PC-3 (cell line): ENCODE measurements at regions not wholly inside any gene's neighbourhood (a gene's known extent, or its start where the extent isn't known, plus 50 kb on each side); places are given as distances from the start of the nearest gene placed in this dataset.

Experiments
- EZH2 ChIP-seq: fragments of 300-600 bp; sonication (generic); IDR thresholded peaks from one replicate; pipeline ENCODE4 v1.6.1; 2017; ENCODE audit warnings: antibody characterized with exemption, mild to moderate bottlenecking, low read length; ENCODE audit not compliant: unreplicated experiment
- EZH2phosphoT487 ChIP-seq: fragments of 300-600 bp; sonication (generic); IDR thresholded peaks from 2 replicates; pipeline ENCODE4 v1.6.1; 2018; ENCODE audit warnings: mild to moderate bottlenecking, antibody characterized with exemption, low read length, borderline replicate concordance
- TF ChIP-seq, protein P1 (sequence below): fragments of 300-600 bp; sonication (generic); conservative IDR thresholded peaks from 2 replicates; pipeline ENCODE4 v1.5.1; 2017; ENCODE audit warnings: antibody characterized with exemption, low read depth, mild to moderate bottlenecking, low read length

DNA sequence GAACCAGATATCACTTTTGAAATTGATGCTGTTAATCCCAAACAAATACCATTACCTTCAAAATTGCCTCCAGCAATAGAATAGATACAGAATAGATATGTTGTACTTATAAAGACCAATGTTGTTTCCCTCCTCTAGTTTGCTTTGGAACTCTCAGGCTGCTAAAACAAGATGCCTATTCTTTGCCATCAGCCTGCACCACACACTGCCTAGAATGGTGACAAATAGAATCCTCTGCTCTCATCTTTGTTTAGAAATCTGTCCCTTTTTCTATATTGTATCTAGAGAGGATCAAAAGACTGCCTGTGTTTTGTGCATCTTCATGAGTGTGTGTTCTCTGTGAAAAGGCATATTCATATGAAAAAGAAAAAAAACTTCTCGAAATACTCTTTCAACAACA lies 349.2 kb upstream of the CCDC54 start:
- TF ChIP-seq EZH2, result no peak
- TF ChIP-seq, protein P1, sequence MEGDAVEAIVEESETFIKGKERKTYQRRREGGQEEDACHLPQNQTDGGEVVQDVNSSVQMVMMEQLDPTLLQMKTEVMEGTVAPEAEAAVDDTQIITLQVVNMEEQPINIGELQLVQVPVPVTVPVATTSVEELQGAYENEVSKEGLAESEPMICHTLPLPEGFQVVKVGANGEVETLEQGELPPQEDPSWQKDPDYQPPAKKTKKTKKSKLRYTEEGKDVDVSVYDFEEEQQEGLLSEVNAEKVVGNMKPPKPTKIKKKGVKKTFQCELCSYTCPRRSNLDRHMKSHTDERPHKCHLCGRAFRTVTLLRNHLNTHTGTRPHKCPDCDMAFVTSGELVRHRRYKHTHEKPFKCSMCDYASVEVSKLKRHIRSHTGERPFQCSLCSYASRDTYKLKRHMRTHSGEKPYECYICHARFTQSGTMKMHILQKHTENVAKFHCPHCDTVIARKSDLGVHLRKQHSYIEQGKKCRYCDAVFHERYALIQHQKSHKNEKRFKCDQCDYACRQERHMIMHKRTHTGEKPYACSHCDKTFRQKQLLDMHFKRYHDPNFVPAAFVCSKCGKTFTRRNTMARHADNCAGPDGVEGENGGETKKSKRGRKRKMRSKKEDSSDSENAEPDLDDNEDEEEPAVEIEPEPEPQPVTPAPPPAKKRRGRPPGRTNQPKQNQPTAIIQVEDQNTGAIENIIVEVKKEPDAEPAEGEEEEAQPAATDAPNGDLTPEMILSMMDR, result no peak
- no peak for TF ChIP-seq EZH2phosphoT487
